ENCODE measurements at regions not wholly inside any gene's neighbourhood (a gene's known extent, or its start where the extent isn't known, plus 50 kb on each side); places are given as distances from the start of the nearest gene placed in this dataset.

DNA sequence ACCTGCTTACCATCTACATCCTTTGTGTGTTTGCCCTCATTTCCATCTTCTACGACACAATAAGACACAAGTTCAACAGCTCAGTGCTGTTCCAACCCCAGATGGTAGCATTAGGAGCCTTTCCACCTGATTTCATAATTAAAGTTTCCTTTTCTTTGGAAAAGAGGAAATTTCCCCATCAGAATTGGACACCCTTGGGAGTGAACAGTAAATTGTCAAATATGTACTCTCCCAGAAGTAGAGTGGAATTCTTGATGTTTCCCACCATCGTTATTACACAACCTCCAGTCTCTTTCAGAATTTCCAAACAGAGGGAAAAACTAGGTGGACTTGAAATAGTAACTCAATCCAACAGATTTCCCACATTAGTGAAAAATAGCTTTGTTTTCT lies 337.6 kb upstream of the OR4E1 start:
- DNase-seq = no peak

DNA sequence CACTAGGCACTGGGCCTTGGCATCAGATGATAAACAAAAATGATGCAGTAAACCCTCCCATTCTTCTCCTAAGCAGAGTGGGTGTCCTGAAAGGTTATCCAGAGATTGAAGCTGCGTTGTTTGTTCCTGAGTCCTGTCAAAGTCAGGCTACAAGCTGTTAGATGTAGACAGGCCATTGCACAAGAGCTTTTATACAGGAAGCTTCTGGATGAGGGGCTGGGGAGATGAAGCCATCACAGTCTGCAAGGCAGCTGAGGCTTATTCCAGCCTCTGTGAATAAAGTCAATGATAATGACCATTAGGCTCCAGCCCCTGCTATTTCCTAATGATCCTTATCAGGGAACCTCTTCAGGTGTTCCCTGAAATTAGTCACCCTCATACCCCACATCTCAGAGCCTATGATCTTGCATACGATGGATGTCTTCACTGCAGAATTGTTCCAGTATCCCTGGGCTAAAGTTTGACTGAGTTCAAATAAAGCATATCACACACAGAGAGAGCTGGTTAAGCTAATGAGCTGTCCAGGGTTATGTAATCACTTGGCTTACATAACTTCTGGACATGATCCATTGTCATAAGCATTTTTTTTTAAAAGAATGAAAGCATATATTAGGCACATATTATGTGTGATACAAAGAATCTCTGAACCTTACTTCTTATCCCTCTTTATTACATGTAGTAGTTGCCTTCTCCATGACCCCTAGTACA lies 337.1 kb upstream of the OR4E1 start:
- no peak for DNase-seq

DNA sequence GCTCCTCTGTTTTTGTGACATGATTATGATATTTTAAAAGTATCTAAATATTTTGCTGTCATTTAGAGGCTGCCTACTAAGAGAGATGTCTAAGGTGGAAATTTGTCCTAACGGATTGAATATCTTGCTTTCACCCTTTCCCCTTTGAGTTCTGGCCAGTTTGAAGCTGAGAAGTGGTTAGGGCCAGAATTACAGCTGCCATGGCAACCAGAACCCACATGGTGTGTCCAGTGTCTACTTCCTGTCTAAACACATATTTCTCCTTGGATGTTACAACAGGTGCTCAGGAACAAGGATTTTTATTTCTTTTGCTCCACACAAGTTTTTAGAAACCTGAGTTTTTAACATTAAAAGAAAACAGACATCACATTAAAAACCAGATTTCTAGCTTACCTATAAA lies 335.1 kb upstream of the OR4E1 start:
- no peak for DNase-seq

DNA sequence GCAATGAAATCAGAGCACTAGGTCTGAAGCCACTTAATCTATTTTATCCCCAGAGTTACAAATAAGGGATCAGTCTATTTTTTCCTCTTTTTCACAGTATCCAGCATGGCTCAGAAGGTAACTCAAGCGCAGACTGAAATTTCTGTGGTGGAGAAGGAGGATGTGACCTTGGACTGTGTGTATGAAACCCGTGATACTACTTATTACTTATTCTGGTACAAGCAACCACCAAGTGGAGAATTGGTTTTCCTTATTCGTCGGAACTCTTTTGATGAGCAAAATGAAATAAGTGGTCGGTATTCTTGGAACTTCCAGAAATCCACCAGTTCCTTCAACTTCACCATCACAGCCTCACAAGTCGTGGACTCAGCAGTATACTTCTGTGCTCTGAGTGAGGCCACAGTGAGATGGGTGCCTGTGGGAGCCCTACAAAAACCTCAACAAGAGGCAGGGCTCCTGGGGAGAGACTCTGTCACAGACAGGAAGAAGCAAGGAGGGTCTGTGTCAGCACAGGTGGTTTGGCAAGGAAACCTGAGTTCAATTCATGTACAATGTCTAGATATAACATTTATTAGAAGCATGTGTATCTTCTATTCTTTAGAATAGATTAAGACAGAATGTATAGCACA lies 334.3 kb upstream of the OR4E1 start:
- peak; percentile 6 for DNase-seq

DNA sequence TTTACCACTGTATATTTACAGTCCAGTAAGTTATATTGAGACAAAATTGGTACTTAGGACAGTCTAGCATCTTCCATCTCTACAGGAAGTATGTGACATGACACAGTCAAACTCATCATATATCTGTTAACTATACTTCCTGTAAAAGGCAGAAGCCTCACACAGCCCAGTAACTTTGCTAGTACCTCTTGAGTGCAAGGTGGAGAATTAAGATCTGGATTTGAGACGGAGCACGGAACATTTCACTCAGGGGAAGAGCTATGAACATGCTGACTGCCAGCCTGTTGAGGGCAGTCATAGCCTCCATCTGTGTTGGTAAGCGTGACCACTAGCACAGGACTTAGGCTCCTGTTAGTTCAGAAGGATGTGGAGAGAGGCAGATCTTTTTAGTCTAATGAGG lies 333.7 kb upstream of the OR4E1 start:
- no peak for DNase-seq

DNA sequence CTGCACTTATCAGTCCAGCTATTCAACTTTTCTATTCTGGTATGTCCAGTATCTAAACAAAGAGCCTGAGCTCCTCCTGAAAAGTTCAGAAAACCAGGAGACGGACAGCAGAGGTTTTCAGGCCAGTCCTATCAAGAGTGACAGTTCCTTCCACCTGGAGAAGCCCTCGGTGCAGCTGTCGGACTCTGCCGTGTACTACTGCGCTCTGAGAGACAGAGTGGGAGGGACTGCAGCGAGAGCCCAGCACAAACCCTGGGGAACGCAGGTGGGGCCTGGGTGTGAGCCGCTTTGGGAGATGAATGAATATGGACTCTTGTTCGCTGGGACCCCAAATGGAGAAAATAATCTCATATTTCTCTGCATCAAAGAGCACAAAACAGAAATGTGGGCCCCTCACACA lies 329.8 kb upstream of the OR4E1 start:
- DNase-seq = no peak

DNA sequence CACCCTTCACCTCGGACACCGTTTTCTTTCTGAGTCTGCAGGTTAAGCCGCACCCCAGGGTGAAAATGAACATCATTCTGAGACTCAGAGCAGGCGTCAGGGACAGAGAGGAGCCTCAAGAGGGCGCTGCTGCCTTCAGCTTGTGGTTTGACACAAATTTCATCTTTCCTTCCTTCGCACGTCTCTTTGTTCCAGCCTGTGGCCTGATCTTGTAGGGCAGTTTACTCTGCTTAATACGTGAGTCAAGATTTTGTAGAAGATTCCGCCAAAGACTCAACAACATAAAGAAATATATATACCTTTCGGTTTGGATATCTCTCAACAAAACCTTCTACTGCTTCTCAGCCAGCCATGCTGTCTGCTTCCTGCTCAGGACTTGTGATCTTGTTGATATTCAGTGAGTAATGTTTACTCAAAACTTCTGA lies 329.3 kb upstream of the OR4E1 start:
- DNase-seq = peak; percentile 72

DNA sequence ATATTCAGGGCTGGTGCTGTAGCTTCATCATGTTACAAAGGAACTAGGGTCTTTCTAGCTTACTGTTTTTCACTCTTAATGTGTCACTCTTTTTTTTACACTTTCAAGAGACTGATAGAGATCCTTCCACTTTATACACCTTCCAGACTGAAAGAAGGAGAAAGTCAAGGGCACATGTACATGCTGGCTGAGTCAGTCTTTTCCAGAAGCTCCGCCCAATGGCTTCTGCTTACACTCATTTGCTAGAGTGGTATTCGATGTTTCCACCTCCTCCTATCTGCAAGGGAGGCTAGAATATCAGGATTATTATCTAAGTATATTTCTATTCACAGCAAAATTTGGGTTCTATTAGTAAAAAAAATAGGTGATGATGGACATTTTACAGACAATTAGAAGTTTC lies 325.8 kb upstream of the OR4E1 start:
- no peak for DNase-seq

DNA sequence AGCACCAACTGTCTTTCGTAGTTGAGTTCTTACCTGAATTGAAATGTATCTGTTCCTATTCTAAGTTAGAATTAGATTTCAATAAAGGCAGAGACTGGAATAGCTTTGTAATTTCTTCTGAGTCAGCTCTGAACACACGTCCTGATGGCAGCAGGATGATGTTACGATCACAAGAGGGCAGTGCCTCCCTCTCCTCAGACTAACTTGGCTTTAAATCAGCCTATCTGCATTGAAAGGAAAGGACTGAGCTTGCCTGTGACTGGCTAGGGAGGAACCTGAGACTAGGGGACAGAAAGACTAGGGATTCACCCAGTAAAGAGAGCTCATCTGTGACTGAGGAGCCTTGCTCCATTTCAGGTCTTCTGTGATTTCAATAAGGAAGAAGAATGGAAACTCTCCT lies 323.7 kb upstream of the OR4E1 start:
- peak; percentile 24 for DNase-seq

DNA sequence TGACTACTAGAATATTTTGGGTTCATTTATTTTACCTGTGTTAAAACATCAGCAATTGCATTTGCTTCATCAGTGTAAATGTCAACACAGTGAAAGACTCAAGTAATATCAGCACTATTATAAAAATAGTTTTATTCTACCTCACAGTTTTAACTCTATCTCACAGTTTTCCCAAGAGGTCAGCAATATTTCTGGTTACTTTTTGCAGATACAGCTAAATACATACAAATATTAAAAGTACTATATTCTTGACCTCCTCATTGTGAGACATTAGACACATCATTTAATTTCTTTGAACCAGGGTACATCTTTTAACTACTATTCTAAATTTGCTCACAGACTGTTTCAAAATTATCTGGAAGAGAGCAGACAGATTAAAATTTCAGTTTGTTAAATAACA lies 321.7 kb upstream of the OR4E1 start:
- no peak for DNase-seq

DNA sequence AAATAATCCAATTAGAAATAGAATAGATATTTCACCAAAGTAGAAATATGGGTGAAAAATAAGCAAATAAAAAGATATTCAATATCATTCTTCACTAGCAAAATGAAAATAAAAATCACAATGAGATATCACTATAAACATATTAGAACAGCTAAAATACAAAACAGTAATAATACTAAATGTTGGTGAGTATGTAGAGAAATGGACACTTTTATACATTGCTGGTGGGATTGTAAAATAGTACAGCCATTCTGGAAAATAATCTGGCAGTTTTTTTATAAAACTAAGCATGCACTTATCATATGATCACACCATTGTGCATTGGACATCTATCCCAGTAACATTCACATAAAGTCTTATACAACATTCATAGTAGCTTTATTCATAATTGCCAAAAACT lies 320.2 kb upstream of the OR4E1 start:
- DNase-seq = no peak

DNA sequence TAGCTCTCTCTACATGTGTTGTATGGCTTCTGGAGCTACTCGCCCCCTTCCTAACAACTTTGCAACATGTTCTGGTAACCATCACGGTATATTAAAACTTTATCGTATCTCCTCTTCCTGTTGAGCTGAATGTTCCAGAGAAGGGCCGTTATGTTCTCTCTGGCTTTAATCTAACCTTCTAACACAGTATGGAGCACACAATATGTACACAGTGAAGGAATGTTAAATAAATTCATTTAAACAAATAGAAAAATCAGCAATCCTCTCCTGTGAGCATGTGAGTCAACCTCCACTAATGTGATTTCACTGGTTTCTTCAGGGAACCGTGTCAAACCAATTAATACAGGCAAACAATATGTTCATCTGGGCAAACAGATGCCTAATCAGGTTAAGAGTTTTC lies 319.5 kb upstream of the OR4E1 start:
- DNase-seq = no peak

DNA sequence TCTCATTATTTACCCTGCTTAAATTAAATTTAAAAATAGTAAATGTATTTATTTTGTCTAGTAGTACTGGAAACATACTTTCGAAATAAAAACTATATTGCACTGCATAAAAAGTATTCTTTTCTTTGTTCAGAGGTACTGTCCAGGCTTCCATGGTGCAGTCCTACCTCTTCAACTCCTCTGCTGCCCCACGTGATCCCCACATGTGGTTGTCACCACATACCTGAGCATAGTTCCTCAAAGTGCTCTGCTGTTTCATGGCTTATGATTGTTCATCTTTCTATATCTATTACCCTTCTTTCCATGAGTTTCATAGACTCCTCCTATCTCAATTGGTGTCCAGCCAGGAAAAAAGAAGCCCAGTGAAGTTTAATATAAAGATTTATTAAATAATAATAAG lies 317.5 kb upstream of the OR4E1 start:
- DNase-seq = no peak

DNA sequence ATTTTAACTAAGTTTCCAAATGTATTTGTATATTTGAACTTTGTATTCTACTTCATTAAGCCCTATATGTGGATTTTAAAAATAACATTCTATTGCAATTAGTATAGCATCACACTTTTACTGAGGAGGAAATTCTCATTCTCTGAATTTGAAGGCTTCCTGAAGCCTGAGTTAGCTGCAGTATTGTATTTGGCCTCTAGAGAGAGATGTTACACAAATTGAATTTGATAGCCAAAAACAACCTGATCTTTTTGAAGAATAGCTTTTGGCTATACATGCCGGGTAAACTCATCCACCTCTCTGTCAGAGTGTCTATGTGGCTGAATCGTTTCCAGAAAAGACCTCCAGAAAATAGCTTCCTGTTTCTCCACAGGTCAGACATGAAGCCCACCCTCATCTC lies 316.5 kb upstream of the OR4E1 start:
- no peak for DNase-seq

DNA sequence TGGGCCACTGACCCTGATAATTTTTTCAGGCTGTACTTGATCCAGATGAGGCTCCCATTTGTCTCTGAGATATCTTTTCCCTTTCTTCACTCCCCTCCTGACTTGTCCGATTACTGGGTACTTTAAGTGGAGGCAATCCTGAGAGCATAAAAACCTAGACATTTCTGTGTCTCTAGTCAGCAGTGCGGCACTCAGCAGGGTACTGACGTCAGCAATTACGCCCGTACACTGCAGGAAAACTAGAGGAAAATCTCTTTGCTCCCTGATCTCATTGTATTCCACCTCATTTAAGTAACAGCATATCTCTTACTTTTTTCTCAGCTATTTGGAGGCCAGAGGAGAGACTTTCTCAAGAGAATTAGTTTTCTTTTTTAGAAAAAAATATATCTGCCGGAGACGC lies 315.5 kb upstream of the OR4E1 start:
- no peak for DNase-seq

DNA sequence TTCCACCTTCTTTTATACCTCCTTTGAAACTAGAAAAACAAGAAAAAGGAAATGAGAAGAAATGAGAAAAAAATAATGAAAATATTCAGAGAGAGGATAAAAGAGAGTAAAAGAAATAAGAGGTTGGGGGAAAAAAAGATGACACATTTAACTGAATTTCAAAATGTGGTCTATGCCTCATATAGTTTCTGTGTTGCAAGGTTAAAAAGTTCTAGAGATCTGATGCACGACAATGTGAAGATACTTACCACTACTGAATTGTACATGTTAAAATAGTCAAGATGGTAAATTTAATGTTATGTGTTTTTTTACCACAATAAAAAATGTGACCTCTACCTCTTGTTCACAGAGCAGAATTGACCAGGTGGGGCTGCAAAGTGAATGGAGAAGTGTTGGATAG lies 314.8 kb upstream of the OR4E1 start:
- no peak for DNase-seq

DNA sequence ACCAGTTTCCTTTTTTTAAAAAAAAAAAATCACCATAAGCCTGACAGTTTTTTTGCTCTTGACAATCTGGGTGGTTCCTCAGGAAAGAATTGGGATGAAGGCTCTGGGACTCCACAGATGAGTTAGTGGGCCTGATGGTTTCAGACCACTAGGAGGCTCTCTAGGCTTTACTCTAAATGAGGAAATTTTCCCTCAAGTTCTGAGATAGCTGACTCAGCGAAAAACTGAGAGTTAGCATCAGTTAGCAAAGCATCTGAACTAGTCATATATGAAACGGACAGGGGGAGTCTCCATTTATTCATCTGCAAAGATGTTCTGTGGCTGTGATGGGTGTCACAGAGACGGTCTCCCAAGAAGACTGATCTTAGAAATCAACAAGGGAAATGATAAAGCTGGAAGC lies 314.3 kb upstream of the OR4E1 start:
- no peak for DNase-seq

DNA sequence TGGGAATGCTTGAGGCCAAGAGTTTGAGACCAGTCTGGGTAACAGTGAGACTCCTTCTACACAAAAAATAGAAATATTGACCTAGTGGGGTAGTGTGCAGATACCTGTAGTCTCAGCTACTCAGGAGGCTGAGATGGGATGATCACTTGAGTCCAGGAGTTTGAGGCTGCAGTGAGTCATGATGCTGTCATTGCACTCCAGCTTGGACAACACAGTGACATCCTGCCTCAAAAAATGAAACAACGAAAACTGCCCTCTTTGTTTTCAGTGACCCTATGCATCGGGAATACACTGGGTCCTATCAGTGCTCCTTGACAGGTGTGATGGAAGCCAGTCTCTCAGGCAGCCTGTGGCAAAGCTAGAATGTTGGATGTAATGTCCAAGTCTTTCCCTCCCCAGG lies 311.5 kb upstream of the OR4E1 start:
- no peak for DNase-seq

DNA sequence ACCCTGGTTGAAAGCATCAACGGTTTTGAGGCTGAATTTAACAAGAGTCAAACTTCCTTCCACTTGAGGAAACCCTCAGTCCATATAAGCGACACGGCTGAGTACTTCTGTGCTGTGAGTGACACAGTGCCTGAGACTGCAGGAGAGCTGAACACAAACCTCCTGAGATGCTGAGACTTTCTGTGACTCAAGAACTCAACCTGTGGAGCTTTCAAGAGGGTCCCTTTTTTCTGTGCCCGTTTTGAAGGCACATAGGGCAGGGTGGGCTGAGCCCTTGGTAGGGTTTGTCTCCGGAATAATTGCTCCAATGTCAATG lies 305.3 kb upstream of the OR4E1 start:
- DNase-seq = no peak

DNA sequence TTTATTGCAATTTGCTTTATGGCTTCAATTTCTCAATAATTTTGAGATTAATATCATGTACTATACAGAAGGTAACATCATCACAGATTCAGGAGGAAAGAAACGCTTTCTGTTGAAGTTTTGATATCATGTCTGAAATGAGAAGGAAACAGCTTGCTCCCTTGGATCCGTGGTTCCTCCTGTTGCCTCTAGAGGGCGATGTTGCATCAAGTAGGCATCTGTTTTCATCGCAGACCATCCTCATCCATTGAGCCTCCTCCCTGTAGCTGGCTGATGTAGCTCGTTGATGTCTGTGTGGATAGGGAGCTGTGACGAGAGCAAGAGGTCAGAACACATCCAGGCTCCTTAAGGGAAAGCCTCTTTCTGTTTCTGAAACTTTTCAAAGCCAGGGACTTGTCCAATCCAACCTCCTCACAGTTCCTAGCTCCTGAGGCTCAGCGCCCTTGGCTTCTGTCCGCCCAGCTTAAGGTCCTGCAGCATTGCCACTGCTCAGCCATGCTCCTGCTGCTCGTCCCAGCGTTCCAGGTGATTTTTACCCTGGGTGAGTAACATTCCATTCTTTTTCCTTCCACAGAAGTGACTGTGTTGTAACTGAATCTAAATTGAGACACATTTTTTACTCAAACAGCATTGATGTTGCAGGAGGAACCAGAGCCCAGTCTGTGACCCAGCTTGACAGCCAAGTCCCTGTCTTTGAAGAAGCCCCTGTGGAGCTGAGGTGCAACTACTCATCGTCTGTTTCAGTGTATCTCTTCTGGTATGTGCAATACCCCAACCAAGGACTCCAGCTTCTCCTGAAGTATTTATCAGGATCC lies 304.8 kb upstream of the OR4E1 start:
- peak; percentile 55 for DNase-seq

DNA sequence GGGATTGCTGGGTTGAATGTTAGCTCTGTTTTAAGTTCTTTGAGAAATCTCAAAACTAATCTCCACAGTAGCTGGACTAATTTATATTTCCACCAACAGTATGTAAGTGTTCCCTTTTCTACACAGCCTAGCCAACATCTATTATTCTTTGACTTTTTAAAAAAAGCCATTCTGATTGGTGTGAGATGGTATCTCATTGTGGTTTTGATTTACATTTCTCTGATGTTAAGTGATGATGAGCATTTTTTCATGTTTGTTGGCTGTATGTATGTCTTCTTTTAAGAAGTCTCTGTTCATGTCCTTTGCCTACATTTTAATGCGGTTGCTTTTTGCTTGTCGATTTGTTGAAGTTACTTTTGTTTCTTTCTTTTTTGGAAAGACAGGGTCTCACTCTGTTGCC lies 301.1 kb upstream of the OR4E1 start:
- no peak for DNase-seq

DNA sequence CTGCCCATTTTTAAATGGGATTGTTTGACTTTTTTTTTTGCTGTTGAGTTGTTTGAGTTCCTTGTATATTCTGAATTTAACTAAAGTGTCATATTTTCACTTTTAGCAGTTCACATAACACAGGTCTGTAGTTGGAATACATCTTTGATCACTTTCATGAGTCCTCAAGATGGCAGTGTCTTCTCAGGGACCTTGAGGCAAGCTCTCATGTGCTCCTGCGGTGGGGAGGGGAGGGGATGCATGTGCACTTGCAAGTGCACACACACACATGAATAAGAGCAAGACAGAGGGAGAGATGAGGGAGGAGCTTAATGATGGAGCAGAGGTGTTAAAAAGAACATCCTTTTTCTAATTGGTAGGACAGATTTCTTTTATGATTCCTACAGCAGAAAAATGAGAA lies 291.4 kb upstream of the OR4E1 start:
- DNase-seq = peak; percentile 36

DNA sequence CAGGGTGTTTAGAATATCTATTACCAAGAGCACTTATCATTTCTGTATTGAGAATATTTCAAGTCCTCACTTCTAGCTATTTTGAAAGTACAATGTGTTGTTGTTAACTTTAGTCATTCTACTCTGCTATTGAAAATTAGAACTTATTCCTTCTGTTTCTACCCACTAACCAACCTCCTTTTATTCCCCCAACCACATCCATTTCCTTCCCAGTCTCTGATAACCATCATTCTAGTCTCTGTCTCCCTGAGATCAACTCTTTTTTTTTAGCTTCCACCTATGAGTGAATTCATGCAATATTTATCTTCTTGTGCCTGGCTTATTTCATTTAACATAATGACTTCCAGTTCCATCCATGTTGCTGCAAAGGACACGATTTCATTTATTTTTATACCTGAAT lies 290.6 kb upstream of the OR4E1 start:
- no peak for DNase-seq

DNA sequence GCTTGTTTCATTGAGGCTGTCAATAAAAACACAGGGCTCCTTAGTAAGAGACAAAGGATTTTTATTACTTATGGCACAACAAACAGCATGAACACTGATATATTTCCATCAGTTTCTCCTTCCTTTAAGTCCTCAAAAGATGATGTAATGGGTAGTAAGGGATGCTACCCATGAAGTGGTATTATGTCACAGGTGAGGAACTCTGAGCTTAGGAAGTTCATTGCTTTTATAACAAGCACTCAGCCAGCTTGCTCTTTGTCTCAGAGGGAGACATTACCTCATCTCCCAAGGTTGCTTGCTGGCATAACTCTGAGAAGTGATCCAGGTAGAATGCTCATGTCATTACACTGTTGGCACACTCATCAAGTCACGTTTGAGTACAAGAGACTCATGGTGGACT lies 287.0 kb upstream of the OR4E1 start:
- no peak for DNase-seq

DNA sequence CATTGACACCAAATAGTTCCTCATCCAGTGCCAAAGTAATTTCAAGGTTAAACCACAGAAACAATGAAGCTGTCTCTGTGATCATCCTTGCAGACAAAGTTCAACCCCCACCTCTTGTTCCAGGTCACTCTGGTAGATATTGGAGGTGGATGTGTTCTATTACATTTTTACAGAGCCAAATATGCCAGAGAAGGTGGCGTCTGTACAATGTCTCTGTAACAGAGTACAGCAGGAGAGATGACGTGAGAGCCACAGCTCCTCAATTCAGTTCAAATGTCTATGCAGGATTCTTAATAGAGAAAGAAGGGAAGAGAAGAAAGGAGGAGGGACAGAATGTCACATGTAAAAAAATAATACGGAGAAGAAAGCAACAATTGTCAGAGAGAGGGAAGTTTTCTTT lies 268.3 kb upstream of the OR4E1 start:
- DNase-seq = no peak
